SK-N-MC (cell line): ENCODE measurements at regions not wholly inside any gene's neighbourhood (a gene's known extent, or its start where the extent isn't known, plus 50 kb on each side); places are given as distances from the start of the nearest gene placed in this dataset.
"Not testable (repeated sequence)": the region's sequence is repeated elsewhere in the genome, so short reads cannot be mapped to it uniquely, and the experiment has no call there.

Experiments used
- EZH2 ChIP-seq: fragments of 200-600 bp; sonication (generic); IDR thresholded peaks from one replicate; pipeline ENCODE4 v1.6.1; 2017; ENCODE audit warnings: antibody characterized with exemption
- POLR2AphosphoS5 ChIP-seq: IDR thresholded peaks from 2 replicates; pipeline ENCODE4 v1.6.1; 2012; ENCODE audit warnings: mild to moderate bottlenecking, low read depth, low read length, borderline replicate concordance

GRCh38 chr1:78753679-78754078 is 104.0 kb downstream of the IFI44 start:
- not testable (repeated sequence) for TF ChIP-seq POLR2AphosphoS5, EZH2
